Smooth muscle cell of the brain vasculature (primary cell): ENCODE measurements at regions not wholly inside any gene's neighbourhood (a gene's known extent, or its start where the extent isn't known, plus 50 kb on each side); places are given as distances from the start of the nearest gene placed in this dataset.

Experiments used
- DNase-seq: peaks from one replicate; pipeline ENCODE4 v3.0.0-alpha.2; 2012; ENCODE audit warnings: low read depth, low spot score

- DNase-seq: no peak
These were observed 133.9 kb upstream of the MYLIP start for GRCh38 chr6:15994814-15995459.

DNA sequence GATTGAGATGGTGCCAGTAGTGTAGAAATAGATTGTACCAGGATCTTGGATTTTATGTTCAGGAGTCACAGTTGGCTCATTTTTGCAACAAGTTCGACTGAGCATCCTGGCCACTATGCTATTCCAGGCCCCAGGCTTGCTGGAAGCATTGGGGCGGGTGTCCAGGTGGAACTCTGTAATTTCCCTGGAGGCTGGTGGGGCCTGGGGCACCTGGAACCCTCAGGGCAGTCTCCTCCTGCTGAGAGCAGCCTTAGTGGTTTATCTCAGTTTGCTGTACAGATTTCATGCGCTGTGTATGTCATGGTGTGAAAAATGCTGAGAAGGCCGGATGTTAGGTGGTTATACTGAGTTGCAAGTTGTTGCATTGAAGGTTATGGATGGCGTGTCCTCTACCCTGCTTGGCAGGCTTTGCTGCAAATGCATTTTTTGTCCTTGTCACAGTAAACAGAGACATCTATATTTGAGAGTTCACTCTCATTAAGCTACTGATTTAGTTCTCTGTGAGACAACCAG is 135.1 kb upstream of the MYLIP start:
- no peak for DNase-seq

GRCh38 chr6:15990179-15990578 is 138.7 kb upstream of the MYLIP start:
- DNase-seq: no peak

DNA sequence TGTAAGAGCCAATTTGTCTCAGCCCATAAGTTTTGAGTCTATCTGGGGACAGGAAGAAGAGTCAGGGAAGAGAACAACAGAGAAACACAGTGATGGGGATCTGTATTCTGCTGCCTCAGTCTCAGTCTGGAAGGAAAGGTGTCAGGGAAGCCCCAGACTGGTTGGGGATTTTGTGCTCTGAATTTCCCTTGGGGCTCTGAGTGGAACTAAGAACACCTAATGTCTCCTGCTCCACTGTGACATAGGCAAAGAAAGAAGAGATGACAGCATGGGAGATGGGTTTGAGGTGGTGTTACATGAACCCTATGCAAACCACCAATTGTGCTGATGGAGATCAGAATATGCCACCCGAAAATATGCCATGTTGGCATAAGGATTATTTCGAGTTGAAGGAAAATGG is 139.5 kb upstream of the MYLIP start:
- no peak for DNase-seq

DNA sequence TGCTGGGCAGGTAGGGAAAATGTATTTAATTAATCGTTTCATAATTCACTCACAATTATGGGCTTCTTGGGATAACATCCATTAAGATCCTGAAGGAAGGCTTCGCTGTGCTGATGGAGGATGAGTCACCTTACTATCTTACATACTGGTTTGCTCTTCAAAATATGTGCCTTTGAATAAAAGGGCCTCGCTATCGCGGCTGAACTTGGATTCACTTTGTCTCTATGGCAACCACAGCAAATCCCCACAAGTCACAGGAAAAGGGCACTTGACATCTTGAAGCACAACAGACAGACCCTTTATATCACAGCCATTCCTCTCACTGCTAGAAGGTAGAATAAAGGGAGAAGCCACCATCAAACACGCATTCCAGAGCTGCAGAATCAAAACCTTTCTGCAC is 141.3 kb upstream of the MYLIP start:
- no peak for DNase-seq

- no peak for DNase-seq
These were observed 142.8 kb upstream of the MYLIP start for GRCh38 chr6:15986027-15986629.

DNA sequence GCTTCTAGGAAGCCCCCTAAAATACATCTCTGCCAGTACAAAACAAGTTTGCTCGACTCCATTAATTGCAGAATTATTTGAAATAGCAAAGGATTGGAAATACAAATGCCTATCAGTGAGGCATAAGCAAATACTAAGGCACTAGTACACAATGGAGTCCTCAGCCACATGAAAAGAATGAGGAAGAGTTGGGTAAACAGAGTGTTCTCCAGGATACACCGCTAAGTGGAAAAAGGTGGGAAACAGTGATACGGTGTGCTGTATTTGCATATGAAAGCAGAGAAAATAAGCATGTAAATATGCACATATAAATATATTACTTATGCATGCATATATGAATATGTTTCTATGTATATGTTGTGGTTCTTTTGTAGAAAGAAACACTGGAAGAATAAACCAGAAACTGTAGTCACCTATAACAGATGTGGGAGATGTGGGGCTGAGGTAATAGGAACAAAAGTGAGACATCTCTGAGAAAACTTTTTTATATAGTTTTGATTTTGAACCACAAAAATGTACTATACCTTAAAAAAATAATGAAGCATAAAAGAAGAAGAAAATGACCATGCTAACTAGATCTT is 143.4 kb upstream of the MYLIP start:
- DNase-seq: no peak

- DNase-seq: no peak
These were observed 146.9 kb upstream of the MYLIP start for GRCh38 chr6:15981956-15982355.

GRCh38 chr6:15980801-15981200 is 148.1 kb upstream of the MYLIP start:
- no peak for DNase-seq

DNA sequence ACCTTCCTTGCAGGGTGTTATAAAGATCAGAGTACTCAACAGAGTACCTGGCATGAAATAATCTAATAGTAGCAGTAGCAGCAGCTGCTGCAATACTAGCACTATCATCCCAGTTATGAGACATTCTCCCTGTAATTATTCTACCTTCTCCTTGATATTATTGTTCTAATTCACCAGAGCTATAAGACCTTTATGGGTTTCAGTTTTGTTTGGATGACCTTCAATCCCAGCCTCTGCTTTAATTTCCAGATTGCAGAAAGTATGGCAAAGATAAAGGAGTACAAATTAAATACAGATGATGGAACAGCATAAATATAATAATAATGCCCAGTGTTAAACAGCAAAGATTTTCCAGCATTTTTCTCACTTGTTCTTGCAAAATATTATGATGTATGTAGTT is 150.5 kb upstream of the MYLIP start:
- no peak for DNase-seq

- no peak for DNase-seq
These were observed 151.8 kb upstream of the MYLIP start for GRCh38 chr6:15977050-15977449.

DNA sequence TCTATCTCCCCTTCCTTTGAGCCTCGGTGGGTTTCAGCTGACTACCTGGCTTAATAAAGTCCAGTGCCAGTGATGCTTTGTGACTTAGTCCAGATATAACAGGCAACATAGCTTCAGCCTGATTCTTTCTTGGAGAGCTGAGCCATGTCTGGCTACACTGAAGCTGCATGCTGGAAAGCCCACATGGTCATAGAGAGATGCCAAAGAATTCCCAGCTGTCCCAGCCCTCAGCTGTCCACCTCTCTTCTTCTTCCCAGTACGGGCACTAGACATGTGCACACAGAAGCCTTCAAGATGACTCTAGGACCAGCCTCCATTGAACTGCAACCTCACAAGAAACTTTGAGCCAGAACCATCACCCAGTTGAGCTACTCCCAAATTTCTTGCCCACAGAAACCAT is 154.1 kb upstream of the MYLIP start:
- DNase-seq: no peak

DNA sequence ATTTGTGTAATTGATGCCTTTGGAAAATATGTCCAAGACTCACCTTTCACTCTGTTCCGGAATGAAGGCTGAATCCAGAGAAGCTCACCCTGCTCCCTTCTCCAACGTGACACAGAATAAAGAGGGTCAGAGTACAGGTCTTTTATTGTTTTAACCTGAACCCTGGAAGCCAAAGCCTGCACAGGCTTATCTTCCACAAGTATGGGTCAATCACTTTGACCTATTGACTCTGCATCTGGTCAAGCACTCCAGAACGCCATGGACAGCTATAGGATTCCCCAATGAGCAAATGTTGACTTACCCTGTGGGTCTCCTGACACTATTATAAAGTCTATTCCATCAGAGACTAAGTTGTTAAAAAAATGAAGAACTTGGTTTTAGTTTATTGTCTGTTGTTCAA is 158.4 kb upstream of the MYLIP start:
- no peak for DNase-seq

DNA sequence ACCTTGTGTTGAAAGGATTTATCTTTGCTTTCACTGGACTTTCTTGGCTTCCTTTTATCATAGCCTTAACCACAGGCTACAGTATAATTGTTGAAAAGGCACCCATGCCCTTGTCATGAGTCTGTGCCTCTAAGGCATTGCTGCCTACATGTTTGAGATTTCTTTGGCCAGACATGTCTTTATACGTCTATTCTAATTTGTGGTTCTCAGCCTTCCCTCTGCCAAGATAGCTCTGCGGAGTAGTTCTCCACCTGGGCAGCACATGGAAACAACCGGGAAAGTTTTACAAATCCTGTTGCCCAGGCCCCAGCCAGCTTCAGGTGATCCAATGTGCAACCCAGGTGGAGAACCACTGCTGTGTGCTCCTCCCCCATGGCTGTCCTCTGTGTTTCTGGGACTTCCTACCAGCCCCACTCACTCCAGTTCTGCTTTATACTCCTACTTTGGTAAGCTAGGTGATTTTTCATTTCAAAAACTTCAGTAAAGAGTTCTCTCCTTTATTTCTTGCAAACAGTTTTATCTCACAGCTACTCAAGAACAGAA is 159.6 kb upstream of the MYLIP start:
- DNase-seq: no peak

GRCh38 chr6:15968519-15968918 is 160.4 kb upstream of the MYLIP start:
- no peak for DNase-seq

- DNase-seq: no peak
These were observed 162.8 kb upstream of the MYLIP start for GRCh38 chr6:15966000-15966520.

DNA sequence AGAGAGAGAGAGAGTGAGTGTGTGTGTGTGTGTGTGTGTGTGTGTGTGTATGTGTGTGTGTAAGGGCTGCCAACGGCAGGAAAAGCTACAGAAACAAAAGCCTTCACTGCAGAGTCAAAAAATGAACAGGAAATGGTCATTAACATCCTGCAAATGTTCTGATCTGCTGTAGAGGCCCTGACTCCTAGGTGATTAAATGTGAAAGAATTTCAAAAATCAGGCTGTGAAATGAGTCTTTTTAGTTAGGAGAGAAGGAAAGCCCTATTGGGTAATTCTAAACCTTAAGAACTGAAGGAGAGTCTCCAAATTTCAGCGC is 166.5 kb upstream of the MYLIP start:
- no peak for DNase-seq

DNA sequence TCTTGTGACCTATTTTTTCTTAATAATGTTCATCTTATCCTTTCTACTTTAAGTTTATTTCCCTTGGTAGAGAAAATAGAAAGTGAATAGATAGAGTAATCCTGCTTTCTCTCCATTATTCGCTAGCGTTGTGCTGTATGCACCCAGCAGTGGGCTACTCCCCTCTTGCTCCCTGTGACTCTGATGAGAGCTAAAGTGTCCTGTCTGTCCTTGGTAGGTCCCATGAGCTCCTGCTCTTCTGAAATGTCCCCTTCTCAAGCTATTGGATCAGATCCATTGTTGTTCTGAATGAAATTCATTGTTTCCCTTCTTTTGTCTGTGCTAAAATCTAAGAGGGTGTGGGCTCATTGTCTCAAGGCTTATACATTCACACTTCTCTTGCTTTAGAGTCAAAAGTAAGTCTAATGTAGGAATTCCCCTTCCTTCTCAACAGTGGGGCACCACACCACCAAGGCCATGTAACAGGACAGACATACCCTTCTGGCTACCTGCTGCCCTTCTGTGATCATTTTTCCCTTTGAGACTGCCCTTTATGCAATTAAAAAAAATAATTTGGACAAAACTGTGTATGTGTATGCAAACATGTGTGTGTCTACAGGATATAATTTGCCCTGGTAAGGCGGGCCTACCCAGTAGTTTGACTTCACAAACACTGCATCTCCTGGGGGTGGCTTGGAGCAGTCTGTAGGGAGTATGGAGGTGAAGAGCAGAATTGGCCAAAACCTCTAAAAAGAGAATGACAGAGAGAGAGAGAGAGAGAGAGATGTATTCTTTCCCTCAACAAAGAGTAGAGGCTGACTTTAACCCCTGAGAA is 167.0 kb upstream of the MYLIP start:
- no peak for DNase-seq

DNA sequence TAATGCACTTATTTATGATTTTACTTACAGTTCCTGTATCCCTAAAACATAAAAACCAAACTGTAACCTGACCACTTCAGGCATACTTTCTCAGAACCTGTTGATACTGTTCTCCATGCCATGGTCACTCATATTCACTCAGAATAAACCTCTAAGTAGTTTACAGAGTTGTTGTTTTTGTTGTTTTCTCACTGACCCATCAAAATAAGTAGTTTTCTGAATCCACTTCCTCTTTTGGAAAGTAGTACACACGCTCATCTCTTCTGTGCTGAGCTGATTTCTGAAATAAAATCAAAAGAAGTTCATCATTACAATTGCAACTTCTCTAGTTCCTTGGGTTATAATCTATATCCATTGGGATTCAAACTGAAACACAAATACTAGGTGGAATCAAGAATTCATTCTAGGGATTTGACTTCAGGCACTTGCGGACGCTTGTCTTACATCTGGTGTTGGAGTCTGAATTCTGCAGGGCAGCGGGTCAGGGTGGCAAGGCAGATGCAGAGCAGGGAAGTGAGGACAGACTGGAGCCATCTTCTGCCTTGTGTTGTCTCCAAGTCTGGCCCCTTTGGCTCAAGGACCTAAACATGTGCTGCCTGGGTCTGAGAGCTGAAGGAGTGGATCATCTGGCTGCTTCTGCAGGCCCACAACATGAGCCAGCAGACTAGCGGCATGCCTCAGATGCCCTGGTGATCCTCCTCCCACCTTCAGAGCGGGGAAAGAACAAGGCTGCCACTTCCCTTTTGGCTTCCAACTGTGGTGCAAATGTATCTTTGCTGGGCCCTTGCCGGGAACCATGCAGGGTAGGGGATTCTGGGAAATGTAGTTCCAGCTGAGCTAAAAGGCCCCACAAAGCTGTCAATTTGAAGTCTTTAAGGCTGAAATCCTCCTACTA is 167.9 kb upstream of the MYLIP start:
- no peak for DNase-seq

GRCh38 chr6:15957655-15958169 is 171.2 kb upstream of the MYLIP start:
- no peak for DNase-seq
